HG03280 (cell line): ENCODE measurements at regions not wholly inside any gene's neighbourhood (a gene's known extent, or its start where the extent isn't known, plus 50 kb on each side); places are given as distances from the start of the nearest gene placed in this dataset.
"Not testable (repeated sequence)": the region's sequence is repeated elsewhere in the genome, so short reads cannot be mapped to it uniquely, and the experiment has no call there.

Experiments used
- ATAC-seq: cut with Tn5 transposase; IDR thresholded peaks from one replicate; pipeline ENCODE4 v1.9.1; 2021; ENCODE audit warnings: mild to moderate bottlenecking, moderate library complexity; ENCODE audit not compliant: unreplicated experiment

DNA sequence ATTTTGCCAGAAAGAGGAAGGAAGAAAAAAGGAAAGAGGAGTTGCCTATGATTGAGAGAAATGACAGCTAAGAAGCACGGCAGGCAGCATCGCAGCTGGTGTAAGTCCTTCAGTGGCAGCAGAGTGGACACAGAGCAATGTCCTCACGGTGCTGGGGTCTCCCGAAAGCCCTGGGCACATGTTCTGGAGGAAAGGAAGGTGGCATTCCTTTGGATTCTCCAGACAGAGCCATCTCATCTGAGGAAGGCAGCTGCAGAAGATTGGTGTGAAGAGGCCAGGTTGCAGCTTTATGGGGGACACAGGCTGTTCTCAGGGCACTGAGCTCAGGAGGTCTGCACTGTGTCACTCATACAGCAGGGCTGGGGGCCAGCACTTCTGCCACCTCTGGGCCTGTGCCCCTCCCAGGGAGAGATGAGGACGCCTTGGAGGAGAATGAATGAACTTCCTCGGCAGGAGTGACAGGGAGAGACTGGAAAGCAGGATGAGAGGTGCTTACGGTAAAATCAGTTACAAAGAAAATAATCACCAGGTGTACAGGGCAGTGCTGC, 252.0 kb upstream of the MYT1L start:
- ATAC-seq = no peak

DNA sequence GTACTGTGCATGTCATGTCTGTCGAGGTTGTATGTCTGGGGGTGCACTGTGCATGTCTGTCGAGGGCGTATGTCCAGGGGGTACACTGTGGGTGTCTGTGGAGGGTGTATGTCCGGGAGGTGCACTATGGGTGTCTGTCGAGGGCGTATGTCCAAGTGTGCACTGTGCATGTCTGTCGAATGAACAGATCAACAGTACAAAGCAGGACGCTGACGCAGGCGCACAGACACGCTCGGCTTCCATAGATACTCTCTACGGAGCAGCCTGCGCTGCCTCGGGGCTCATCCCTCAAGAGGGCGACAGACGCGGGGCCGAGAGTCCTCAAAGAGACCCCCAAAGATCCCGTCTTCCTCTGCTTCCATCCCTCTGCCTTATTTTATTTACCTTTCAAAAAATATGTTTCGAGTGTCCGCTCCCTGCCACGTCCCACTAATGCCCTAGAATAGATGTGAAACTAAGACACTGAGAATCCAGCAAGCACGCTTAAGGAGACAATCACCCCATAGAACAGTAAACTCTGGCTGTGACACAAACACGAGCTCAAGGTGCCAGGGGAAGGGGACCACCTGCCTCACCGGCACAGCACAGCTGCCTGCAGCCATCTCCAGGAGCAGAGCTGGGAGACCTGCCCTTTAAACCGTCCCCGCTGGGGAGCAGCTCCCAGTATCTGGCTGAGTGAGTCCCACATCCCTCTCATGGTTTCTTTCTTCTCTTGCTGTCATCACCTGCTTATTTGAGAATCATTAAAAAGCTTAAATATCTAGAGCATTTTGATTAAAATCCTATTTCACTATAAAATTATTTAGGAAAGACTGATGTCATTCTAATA, 250.5 kb upstream of the MYT1L start:
- ATAC-seq = no peak

DNA sequence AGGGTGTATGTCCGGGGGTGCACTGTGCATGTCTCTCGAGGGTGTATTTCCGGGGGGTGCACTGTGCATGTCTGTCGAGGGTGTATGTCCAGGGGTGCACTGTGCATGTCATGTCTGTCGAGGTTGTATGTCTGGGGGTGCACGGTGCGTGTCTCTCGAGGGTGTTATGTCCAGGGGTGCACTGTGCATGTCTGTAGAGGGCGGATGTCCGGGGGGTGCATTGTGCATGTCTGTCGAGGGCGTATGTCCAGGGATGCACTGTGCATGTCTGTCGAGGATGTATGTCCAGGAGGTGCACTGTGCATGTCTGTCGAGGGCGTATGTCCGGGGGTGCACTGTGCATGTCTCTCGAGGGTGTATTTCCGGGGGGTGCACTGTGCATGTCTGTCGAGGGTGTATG, 249.8 kb upstream of the MYT1L start:
- not testable (repeated sequence) for ATAC-seq

DNA sequence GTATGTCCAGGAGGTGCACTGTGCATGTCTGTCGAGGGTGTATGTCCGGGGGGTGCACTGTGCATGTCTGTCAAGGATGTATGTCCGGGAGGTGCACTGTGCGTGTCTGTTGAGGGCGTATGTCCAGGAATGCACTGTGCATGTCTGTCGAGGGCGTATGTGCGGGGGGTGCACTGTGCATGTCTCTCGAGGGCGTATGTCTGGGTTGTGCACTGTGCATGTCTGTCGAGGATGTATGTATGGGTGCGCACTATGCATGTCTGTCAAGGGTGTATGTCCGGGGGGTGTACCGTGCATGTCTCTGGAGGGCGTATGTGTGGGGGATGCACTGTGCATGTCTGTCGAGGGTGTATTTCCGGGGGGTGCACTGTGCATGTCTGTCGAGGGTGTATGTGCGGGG, 249.3 kb upstream of the MYT1L start:
- ATAC-seq = no peak

DNA sequence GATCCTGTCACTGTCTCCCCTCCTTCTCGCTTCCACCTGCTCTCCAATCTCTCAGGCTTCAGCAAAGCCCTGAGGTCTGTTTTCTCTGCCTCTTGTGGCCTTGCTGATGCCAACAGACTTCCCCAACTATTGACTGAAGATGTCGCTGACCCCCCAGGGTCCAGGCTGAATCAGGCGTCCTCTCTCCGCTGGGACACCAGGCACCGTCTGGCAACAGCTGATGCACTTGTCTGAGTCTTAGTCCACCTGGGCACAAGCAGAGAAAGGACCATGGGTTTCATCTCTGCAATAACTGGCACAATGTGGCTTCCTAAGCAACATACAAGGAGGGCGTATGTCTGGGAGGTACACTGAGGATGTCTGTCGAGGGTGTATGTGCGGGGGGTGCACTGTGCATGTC, 248.7 kb upstream of the MYT1L start:
- ATAC-seq = no peak

DNA sequence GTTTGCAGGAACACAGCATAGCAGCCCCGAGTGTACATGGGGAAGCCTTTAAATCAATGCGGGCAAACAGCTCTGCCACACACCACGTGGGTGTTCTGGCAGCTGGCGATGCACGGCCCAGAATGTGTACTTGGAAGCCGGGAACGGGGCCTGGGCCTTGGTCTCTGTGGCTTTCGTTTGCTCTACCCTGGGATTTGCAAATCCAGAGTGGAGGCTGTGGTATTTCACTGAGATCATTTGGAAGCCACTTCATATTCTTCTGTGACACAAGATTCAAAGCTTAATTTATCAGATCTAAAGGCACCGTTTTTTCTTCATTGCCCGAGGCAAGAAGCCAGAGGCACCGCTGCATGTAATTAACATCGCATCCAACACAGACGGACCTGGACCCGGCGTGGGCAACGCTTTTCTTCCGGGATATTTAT, 246.3 kb upstream of the MYT1L start:
- no peak for ATAC-seq

DNA sequence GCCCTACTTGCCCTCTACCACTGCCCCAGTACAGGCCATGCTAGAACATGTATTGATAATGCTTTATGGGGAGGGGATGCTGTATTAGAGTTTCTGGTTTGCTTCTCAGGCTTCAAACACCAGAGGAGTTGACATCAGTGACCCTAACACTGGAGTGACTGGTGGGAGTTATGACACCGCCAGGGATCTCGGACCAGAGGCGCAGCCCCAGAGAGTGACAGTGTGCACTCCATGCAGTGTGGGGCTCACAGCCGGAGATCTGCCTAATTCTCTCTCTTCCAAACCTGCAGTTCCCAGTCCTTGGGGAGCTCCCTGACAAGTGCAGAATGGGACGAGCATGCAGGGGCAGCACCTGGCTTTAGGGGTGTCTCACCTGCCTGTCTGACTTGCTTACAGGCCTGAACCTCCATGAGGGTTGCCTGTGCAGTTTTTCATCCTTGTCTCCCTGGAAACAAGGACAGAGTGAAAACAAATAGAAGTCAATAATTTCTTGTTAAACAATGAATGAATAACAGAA, 244.9 kb upstream of the MYT1L start:
- no peak for ATAC-seq

DNA sequence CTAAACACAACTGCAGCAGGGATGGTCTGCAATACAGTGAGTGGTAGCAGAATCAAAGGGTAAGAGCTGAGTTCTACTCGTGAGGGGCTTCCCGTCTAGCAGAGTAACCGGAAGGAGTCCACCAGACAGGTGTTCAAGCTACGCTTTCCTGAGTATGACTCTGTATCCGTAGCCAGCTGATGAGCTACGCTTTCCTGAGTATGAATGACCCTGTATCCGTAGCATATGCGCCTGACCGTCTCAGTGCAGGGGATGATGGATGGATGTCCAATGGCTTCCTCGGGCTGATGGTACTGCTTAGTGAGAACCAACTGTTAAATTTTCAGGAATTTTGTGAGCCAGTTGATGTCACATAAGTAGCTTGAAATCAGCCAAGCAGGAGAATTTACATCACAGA, 244.1 kb upstream of the MYT1L start:
- no peak for ATAC-seq

DNA sequence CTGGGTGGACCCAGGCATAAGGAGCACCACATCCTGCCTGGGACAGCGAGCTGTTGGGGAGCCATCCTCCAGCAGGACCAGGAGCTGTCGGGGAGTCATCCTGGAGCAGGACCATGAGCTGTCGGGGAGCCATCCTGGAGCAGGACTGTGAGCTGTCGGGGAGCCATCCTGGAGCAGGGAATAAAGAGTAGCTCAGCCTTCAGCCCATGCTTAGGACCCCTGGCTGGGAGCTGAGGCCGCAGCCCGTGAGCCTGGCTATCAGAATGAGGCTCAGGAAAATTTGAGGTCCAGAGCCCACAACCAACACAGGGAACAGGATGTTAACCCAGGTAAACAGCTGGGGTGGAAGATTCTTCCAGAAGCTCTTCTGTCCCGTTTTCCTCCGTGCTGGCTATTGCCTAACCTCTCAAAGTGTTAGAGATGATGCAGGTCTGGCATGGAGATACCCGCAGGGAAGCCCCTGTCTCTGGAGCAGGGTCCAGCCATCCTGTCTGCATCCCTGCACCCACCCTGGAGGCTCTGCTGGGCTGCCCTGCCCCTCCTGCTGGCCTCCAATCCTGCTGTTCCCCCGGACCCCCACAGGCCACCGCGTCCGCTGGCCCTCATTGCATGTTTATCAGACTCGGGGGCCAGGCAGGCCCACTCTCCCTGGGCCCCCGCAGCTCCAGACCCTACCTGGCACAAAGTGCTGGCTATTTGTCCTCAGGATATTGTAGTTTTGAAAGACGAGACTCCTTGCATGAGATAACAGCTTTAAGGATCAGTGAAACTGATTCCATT, 243.5 kb upstream of the MYT1L start:
- ATAC-seq = no peak

DNA sequence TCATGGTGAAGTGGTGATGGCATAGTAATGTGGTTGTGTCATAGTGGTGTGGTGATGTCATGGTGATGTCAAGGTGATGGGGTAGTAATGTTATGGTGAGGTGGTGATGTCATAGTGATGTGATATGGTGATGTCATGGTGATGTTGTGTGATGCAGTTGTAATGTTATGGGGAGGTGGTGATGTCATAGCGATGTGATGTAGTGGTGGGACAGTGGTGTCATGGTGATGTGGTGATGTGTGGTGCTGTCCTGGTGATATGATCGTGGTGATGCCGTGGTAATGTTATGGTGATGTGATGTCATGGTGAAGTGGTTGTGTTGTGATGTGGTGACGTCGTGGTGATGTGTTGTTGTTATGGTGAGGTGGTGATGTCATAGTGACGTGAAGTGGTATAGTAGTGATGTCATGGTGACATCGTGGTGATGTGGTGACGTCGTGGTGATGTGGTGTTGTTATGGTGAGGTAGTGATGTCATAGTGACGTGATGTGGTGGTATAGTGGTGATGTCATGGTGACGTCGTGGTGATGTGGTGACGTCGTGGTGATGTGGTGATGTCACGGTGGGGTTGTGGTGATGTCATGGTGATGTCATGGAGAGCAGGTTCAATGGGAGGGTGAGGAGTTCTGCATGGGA, 242.7 kb upstream of the MYT1L start:
- ATAC-seq = no peak

DNA sequence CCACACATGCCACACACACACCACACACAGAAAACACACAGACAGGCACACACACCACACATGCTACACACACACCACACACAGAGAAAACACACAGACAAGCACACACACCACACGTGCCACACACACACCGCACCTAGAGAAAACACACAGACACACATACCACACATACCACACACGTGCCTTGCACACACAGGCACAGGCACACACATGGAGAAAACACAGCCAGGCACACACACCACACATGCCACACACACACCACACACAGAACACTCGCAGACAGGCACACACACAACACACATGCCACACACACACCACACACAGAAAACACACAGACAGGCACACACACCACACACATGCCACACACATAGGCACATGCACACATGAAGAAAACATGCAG, 242.1 kb upstream of the MYT1L start:
- ATAC-seq = no peak

DNA sequence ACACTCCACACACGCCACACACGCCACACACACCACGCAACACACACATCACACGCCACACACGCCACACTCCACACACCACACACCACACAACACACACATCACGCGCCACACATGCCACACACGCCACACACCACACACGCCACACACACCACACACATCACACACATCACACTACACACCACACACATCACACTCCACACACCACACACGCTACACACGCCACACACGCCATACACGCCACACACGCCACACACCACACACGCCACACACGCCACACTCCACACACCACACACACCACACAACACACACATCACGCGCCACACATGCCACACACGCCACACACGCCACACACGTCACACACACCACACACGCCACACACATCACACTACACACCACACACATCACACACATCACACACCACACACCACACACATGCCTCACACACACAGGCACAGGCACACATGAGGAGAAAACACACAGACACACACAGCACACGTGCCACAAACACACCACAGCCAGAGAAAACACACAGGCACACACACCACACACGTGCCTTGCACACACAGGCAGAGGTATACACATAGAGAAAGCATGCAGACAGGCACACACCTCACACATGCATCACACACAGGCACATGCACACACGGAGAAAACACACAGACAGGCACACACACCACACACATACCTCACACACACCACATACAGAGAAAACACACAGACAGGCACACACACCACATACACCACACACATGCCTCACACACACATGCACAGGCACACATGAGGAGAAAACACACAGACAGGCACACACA, 241.5 kb upstream of the MYT1L start:
- no peak for ATAC-seq

DNA sequence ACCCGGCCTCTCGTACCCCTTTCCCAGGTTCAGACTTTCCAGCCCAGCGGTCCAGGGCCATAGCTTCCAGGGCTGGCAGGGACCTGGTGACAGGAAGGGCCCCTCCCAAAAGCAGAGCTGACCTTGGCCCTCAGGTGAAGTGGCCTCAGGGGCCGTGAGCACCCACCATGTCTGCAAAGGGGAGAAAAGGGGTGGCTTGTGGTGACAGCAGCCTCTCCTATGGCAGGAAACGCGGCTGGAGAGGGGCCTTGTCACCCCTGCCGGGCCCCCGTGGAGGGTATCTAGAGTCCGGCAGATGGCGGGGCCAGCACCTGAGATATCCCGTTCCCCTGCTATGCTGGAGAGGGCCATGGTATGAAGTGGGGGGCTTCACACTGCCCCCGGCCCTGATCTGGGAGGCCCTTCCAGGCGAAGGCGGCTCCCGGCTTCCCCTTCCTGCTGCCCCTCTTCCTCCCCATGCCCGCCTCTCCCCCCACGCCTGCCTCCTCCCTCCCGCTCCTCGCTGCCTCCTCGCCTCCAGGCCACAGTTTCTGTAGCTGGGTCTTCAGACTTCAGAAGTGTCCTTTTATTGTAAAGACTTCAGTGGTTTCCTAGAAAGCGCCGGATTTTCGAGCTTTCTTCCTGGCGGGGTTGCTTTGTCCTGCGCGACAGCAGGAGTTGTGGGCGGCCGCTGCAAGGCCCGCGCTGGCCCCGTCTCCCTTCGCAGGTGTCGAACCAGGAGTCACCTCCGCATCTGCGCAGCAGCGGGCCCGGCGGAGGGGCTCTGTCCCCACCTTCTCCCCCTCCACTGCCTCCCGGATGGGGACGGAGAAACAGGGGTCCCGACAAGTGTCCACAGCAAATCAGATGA, 240.5 kb upstream of the MYT1L start:
- no peak for ATAC-seq

DNA sequence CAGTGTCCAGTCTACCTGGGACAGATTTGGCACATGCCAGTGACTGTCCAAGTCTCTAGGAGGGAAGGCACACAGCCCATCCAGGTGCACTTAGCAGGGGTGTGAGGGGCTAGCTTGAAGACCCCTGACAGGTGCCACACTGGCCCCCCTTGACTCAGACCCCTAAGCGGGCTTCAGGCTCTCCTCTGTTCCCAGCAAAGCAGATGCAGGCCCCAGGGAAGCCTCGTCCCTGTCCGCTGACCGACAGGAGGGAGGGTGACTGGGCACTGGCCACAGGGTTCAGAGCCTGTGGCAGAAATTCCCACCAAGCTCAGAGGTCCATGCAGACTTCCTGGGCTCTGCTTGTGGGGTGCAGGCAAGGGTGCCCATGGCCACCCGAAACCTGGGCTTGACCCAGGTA, 239.8 kb upstream of the MYT1L start:
- ATAC-seq = no peak

DNA sequence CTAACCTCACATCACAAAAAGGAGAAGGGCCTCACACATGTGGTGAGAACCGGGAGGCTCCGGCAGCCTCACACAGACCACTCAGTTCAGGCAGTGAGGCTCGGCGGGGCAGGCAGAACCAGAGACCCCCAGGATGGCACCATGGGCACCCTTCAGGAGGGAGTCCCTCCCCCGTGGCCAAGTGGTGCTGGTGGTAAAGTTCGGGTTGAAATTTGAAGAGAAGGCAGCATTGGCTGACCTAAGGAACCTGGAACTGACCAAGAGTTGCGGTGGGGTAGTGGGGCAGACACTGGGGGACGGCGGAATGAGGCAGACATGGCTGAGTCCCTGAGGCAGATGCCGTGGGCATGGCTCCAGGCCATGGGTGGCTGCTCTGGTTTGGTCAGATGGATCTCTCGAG, 239.3 kb upstream of the MYT1L start:
- ATAC-seq = no peak

DNA sequence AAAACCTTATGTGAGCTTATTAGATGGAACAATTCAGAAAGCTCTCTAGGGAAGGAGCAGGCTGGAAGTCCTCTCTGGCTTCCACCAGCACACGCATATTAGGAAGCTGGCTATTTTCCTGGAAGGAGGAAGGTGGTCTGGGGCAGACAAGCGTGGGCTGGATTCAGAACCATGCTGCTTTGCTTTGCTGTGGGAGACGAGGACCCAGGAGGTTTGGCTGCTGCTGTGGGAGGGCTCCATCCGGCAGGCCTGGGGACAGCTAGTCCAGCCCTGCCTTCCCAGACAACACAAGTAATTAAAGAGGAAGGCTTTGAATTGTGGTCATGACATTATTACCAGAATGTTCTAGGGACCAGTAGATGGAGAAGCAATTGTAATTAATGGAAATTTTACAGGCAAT, 238.8 kb upstream of the MYT1L start:
- ATAC-seq = no peak

DNA sequence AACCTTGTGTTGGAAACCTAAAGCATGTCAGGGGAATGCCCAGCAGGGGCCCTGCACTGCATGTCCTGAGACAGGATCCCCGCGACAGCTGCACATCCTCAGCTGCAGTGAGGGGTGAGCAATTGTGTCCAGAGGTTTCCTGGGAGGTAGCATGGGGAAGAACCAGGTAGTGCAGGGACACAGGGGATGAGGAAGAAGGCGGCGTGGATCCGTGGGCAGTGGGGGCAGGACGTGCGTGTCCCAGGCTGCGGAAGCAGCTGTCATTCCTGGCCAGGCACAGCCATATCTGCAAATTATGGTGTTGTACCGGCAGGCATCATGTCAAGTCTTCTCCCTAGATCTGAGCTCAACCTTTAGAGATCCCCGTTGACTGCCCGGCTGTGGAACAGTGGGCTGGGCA, 238.2 kb upstream of the MYT1L start:
- ATAC-seq = no peak

DNA sequence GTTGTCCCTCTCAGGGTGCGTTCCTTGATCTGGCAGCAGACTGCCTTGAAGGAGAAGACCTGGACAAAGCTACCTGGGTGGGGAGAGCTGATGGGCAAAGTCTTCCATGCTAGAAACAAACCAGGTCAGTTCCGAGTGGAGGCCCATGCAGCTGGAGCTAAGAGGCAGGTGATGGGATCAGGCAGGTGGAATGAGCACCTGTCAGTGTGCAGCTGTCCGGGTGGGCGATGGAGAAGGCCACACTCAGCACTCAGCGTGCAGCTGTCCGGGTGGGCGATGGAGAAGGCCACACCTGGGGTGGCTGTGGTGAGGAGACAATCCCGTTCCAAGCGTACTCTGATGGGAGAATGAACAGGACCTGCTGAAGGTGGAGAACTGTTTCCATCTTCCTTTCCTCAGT, 237.3 kb upstream of the MYT1L start:
- ATAC-seq = no peak

DNA sequence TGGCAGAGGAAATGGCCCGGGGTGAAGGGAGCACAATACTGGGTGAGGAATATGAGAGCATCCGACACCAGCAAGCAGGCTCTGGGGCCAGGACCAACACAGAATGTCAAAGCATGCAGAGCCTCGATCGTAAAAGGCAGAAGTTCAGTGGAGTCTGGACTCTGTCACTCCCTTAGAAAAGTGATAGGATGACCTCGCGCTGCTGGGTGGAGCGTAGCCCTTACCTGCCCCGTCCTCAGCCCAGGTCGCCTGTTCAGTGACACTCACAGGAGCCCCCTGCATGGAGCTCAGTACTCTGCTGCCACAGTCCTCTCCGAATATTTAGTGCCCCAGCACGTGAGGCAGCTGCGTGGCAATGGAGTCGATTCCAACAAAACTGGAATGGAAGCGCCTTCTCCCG, 236.7 kb upstream of the MYT1L start:
- ATAC-seq = no peak
